ENCODE measurements at regions not wholly inside any gene's neighbourhood (a gene's known extent, or its start where the extent isn't known, plus 50 kb on each side); places are given as distances from the start of the nearest gene placed in this dataset.

GRCh38 chr5:54885636-54886035 is 99.8 kb downstream of the ESM1 start:
- H3K4me3 ChIP-seq (ENCODE audit: low read length in 2 of 2) = no peak overlapping the region
- H3K9me3 Mint-ChIP-seq = peaks cover 0 to 8% (median 0%) of the 10 kb centered on the region in 8 donors
- peaks cover 36 to 58% of the 10 kb centered on the region in 2 donors for H3K27me3 Mint-ChIP-seq
- H3K4me1 ChIP-seq (ENCODE audit: insufficient read depth, low read length) = no peaks in the 10 kb centered on the region
- POLR2A ChIA-PET (ENCODE audit: partially characterized antibody) = no interaction called here
- CTCF ChIA-PET (ENCODE audit: partially characterized antibody) = interaction anchor here (0.5 to 2.1 kb wide), 5 partner anchors 9 to 478 kb away, joined by 3 to 11 read pairs (median 4); no protein-coding TSS in a partner anchor
- intact Hi-C loops (cut with micrococcal nuclease) = no loop called here
- DNase-seq = no peak
- H3K36me3 ChIP-seq (ENCODE audit: insufficient read depth, low read length) = no peaks in the 10 kb centered on the region
- H3K27ac Mint-ChIP-seq = no peak overlapping the region
- H3K9me3 ChIP-seq (ENCODE audit: control insufficient read depth in 1 of 2, low read length in 2 of 2) = no peaks in the 10 kb centered on the region
- peaks cover 23% of the 10 kb centered on the region for H3K27me3 ChIP-seq (ENCODE audit: insufficient read depth, low read length)
- peaks cover 5 to 9% (median 7%) of the 10 kb centered on the region in 4 donors for H3K4me1 Mint-ChIP-seq
- no peak overlapping the region for H3K4me3 Mint-ChIP-seq
- H3K27ac ChIP-seq (ENCODE audit: low read depth, low read length) = no peak overlapping the region
- H3K36me3 Mint-ChIP-seq = peaks cover 0 to 8% of the 10 kb centered on the region in 2 donors

GRCh38 chr5:54884195-54884536 is 101.2 kb downstream of the ESM1 start:
- CTCF ChIA-PET (ENCODE audit: partially characterized antibody) = interaction anchor here (1.3 kb wide), 1 partner anchor 10 kb away, joined by 4 read pairs; no protein-coding TSS in a partner anchor
- peak overlapping the region in 6 of 8 donors; percentile 5 to 60 (median 34) for H3K4me3 Mint-ChIP-seq
- Histone ChIP-seq H3K4me3 (ENCODE audit: low read length in 2 of 2) (no peak overlapping the region), H3K4me1 (ENCODE audit: insufficient read depth, low read length) (no peaks in the 10 kb centered on the region), H3K36me3 (ENCODE audit: insufficient read depth, low read length) (no peaks in the 10 kb centered on the region), H3K27me3 (ENCODE audit: insufficient read depth, low read length) (peaks cover 23% of the 10 kb centered on the region), H3K27ac (ENCODE audit: low read depth, low read length) (no peak overlapping the region), H3K9me3 (ENCODE audit: control insufficient read depth in 1 of 2, low read length in 2 of 2) (no peaks in the 10 kb centered on the region)
- peaks cover 5 to 9% (median 7%) of the 10 kb centered on the region in 4 donors for H3K4me1 Mint-ChIP-seq
- peaks cover 0 to 8% of the 10 kb centered on the region in 2 donors for H3K36me3 Mint-ChIP-seq
- no peak overlapping the region for H3K27ac Mint-ChIP-seq
- DNase-seq = no peak
- peaks cover 0 to 8% (median 0%) of the 10 kb centered on the region in 8 donors for H3K9me3 Mint-ChIP-seq
- intact Hi-C loops (cut with micrococcal nuclease) = no loop called here
- H3K27me3 Mint-ChIP-seq = peaks cover 34 to 54% of the 10 kb centered on the region in 2 donors
- POLR2A ChIA-PET (ENCODE audit: partially characterized antibody) = no interaction called here

GRCh38 chr5:54883374-54884194 is 101.8 kb downstream of the ESM1 start:
- Mint-ChIP-seq H3K27ac (peak overlapping the region in 3 of 7 donors; percentile 49 to 65 (median 62)), H3K4me3 (peak overlapping the region; percentile 61 to 92 (median 76)), H3K27me3 (peaks cover 34 to 51% of the 10 kb centered on the region in 2 donors), H3K36me3 (peaks cover 0 to 8% of the 10 kb centered on the region in 2 donors), H3K4me1 (peaks cover 5 to 9% (median 7%) of the 10 kb centered on the region in 4 donors), H3K9me3 (peaks cover 0 to 8% (median 0%) of the 10 kb centered on the region in 8 donors)
- Histone ChIP-seq H3K4me1 (ENCODE audit: insufficient read depth, low read length) (no peaks in the 10 kb centered on the region), H3K27ac (ENCODE audit: low read depth, low read length) (no peak overlapping the region), H3K9me3 (ENCODE audit: control insufficient read depth in 1 of 2, low read length in 2 of 2) (no peaks in the 10 kb centered on the region), H3K27me3 (ENCODE audit: insufficient read depth, low read length) (peaks cover 23% of the 10 kb centered on the region), H3K36me3 (ENCODE audit: insufficient read depth, low read length) (no peaks in the 10 kb centered on the region), H3K4me3 (ENCODE audit: low read length in 2 of 2) (peak overlapping the region in 1 of 2 donors; percentile 4)
- CTCF ChIA-PET (ENCODE audit: partially characterized antibody) = no interaction called here
- peak in 1 of 5 donors; percentile 4 for DNase-seq
- POLR2A ChIA-PET (ENCODE audit: partially characterized antibody) = no interaction called here
- intact Hi-C loops (cut with micrococcal nuclease) = no loop called here

DNA sequence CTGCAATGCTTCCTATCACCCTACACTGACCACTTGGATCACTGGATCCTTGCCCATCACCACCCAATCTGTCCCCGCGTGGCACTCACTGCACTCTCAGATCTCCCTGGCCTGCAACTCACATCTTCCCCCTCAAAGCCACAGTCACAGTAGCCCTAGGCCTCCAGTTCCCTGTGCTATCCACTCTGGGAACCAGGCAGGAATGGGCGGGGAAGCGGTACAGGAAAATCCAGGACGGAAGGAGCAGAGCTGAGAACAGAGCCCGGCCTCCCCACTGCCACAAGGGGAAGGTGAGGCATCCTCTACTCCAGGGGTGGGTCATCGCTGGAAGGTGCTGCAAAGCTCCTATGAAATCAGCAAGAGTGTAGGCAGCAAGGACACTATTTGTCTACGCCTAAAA is 102.6 kb downstream of the ESM1 start:
- CTCF ChIA-PET (ENCODE audit: partially characterized antibody) = interaction anchor here (1.4 kb wide), 1 partner anchor 15 kb away, joined by 3 read pairs; no protein-coding TSS in a partner anchor
- H3K27me3 Mint-ChIP-seq = peaks cover 34 to 51% of the 10 kb centered on the region in 2 donors
- Histone ChIP-seq H3K36me3 (ENCODE audit: insufficient read depth, low read length) (no peaks in the 10 kb centered on the region), H3K27me3 (ENCODE audit: insufficient read depth, low read length) (peaks cover 23% of the 10 kb centered on the region), H3K27ac (ENCODE audit: low read depth, low read length) (no peak overlapping the region), H3K4me1 (ENCODE audit: insufficient read depth, low read length) (no peaks in the 10 kb centered on the region), H3K9me3 (ENCODE audit: control insufficient read depth in 1 of 2, low read length in 2 of 2) (no peaks in the 10 kb centered on the region), H3K4me3 (ENCODE audit: low read length in 2 of 2) (no peak overlapping the region)
- H3K36me3 Mint-ChIP-seq = peaks cover 0 to 8% of the 10 kb centered on the region in 2 donors
- H3K27ac Mint-ChIP-seq = no peak overlapping the region
- H3K4me1 Mint-ChIP-seq = peaks cover 5 to 9% (median 7%) of the 10 kb centered on the region in 4 donors
- H3K4me3 Mint-ChIP-seq = peak overlapping the region in 7 of 8 donors; percentile 35 to 92 (median 76)
- intact Hi-C loops (cut with micrococcal nuclease) = no loop called here
- peaks cover 0 to 8% (median 0%) of the 10 kb centered on the region in 8 donors for H3K9me3 Mint-ChIP-seq
- POLR2A ChIA-PET (ENCODE audit: partially characterized antibody) = no interaction called here
- DNase-seq = no peak

GRCh38 chr5:54882101-54882500 is 103.3 kb downstream of the ESM1 start:
- Mint-ChIP-seq H3K27me3 (peaks cover 35 to 53% of the 10 kb centered on the region in 2 donors), H3K4me1 (peaks cover 5 to 9% (median 7%) of the 10 kb centered on the region in 4 donors), H3K9me3 (peaks cover 0 to 8% (median 0%) of the 10 kb centered on the region in 8 donors), H3K36me3 (peaks cover 0 to 8% of the 10 kb centered on the region in 2 donors), H3K27ac (no peak overlapping the region), H3K4me3 (no peak overlapping the region)
- H3K4me3 ChIP-seq (ENCODE audit: low read length in 2 of 2) = no peak overlapping the region
- no peak for DNase-seq
- H3K27me3 ChIP-seq (ENCODE audit: insufficient read depth, low read length) = peaks cover 23% of the 10 kb centered on the region
- H3K27ac ChIP-seq (ENCODE audit: low read depth, low read length) = no peak overlapping the region
- ChIA-PET POLR2A (ENCODE audit: partially characterized antibody) (interaction anchor here (0.6 kb wide), 1 partner anchor 303 kb away, joined by 3 read pairs; no protein-coding TSS in a partner anchor), CTCF (ENCODE audit: partially characterized antibody) (interaction anchor here (1.4 kb wide), 1 partner anchor 15 kb away, joined by 3 read pairs; no protein-coding TSS in a partner anchor)
- H3K36me3 ChIP-seq (ENCODE audit: insufficient read depth, low read length) = no peaks in the 10 kb centered on the region
- H3K4me1 ChIP-seq (ENCODE audit: insufficient read depth, low read length) = no peaks in the 10 kb centered on the region
- H3K9me3 ChIP-seq (ENCODE audit: control insufficient read depth in 1 of 2, low read length in 2 of 2) = no peaks in the 10 kb centered on the region
- intact Hi-C loops (cut with micrococcal nuclease) = no loop called here

- peak in 3 of 5 donors; percentile 7 to 43 (median 16) for DNase-seq
- Histone ChIP-seq H3K4me3 (ENCODE audit: low read length in 2 of 2) (no peak overlapping the region), H3K4me1 (ENCODE audit: insufficient read depth, low read length) (no peaks in the 10 kb centered on the region), H3K27ac (ENCODE audit: low read depth, low read length) (no peak overlapping the region), H3K36me3 (ENCODE audit: insufficient read depth, low read length) (no peaks in the 10 kb centered on the region), H3K27me3 (ENCODE audit: insufficient read depth, low read length) (peaks cover 26% of the 10 kb centered on the region), H3K9me3 (ENCODE audit: control insufficient read depth in 1 of 2, low read length in 2 of 2) (no peaks in the 10 kb centered on the region)
- intact Hi-C loops (cut with micrococcal nuclease) = no loop called here
- H3K27me3 Mint-ChIP-seq = peaks cover 38 to 48% of the 10 kb centered on the region in 2 donors
- H3K4me3 Mint-ChIP-seq = no peak overlapping the region
- ChIA-PET CTCF (ENCODE audit: partially characterized antibody) (interaction anchor here (1.4 kb wide), 1 partner anchor 14 kb away, joined by 3 read pairs; no protein-coding TSS in a partner anchor), POLR2A (ENCODE audit: partially characterized antibody) (no interaction called here)
- H3K4me1 Mint-ChIP-seq = peaks cover 5 to 9% (median 7%) of the 10 kb centered on the region in 4 donors
- H3K36me3 Mint-ChIP-seq = peaks cover 0 to 8% of the 10 kb centered on the region in 2 donors
- H3K27ac Mint-ChIP-seq = no peak overlapping the region
- H3K9me3 Mint-ChIP-seq = peaks cover 0 to 8% (median 0%) of the 10 kb centered on the region in 8 donors
These were observed 103.9 kb downstream of the ESM1 start for GRCh38 chr5:54881286-54882005.

DNA sequence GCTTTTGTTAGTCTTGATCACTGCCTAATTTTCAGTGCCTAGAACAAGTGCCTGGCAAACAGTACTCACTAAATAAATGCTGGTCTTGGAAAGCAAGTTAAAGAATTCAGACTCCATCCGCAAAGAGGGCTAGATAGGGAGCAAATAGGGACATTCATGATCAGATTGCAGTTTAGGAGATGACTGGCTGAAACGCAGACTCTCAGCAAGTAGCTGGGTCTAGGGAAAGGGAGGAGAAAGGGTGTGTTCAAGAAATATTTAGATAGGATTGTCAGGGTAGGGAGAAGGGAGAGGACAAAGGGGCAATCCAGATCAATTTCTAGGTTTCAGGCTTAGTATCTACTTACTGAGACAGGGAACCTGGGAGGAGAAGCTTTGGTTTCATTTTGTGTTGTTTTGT is 108.4 kb downstream of the ESM1 start:
- Mint-ChIP-seq H3K27ac (no peak overlapping the region), H3K4me3 (no peak overlapping the region), H3K36me3 (no peaks in the 10 kb centered on the region), H3K4me1 (no peaks in the 10 kb centered on the region), H3K27me3 (peaks cover 17 to 18% of the 10 kb centered on the region in 2 donors), H3K9me3 (peaks cover 0 to 3% (median 0%) of the 10 kb centered on the region in 8 donors)
- Histone ChIP-seq H3K27ac (ENCODE audit: low read depth, low read length) (no peak overlapping the region), H3K27me3 (ENCODE audit: insufficient read depth, low read length) (peaks cover 3% of the 10 kb centered on the region), H3K4me1 (ENCODE audit: insufficient read depth, low read length) (no peaks in the 10 kb centered on the region), H3K4me3 (ENCODE audit: low read length in 2 of 2) (no peak overlapping the region), H3K9me3 (ENCODE audit: control insufficient read depth in 1 of 2, low read length in 2 of 2) (no peaks in the 10 kb centered on the region), H3K36me3 (ENCODE audit: insufficient read depth, low read length) (no peaks in the 10 kb centered on the region)
- CTCF ChIA-PET (ENCODE audit: partially characterized antibody) = interaction anchor here (4.2 kb wide), 1 partner anchor 10 kb away, joined by 20 read pairs; no protein-coding TSS in a partner anchor
- DNase-seq = no peak
- POLR2A ChIA-PET (ENCODE audit: partially characterized antibody) = no interaction called here
- intact Hi-C loops (cut with micrococcal nuclease) = no loop called here
